Panc1 (cell line): ENCODE measurements at regions not wholly inside any gene's neighbourhood (a gene's known extent, or its start where the extent isn't known, plus 50 kb on each side); places are given as distances from the start of the nearest gene placed in this dataset.

ENCODE experiments used
- ATAC-seq: fragments of 200-7000 bp; cut with Tn5 transposase; 2 replicates; pipeline ENCODE4 v1.9.1; 2020; ENCODE audit warnings: mild to moderate bottlenecking, moderate library complexity
- BruUV-seq: library from RNA; stranded (reverse); fragments of 400-500 nt; replicated peaks from 2 replicates; lab custom pipeline; 2021; lab: Mats Ljungman, UMichigan
- CTCF ChIA-PET: fragments of 300-600 bp; sonication (Branson Sonifier 250); formaldehyde crosslinking; loops from one replicate; lab custom pipeline; 2022; ENCODE audit warnings: antibody characterized with exemption; lab: Charles Lee
- POLR2A ChIA-PET: fragments of 300-600 bp; sonication (Branson Sonifier 250); formaldehyde crosslinking; loops from one replicate; lab custom pipeline; 2022; ENCODE audit warnings: antibody characterized with exemption; lab: Charles Lee
- DNase-seq: peaks from one replicate; pipeline ENCODE4 v3.0.0-alpha.2; 2010; ENCODE audit warnings: low read depth, low spot score
- H3K27ac ChIP-seq: 2 replicates; pipeline ENCODE4 v1.5.1; 2011; ENCODE audit warnings: mild to moderate bottlenecking, low read length, inconsistent platforms
- H3K27me3 ChIP-seq: fragments of 200-500 bp; sonication (Bioruptor generic); 2 replicates; pipeline ENCODE4 v1.6.0; 2014; ENCODE audit warnings: low read length, inconsistent platforms; ENCODE audit not compliant: control insufficient read depth, insufficient read depth
- H3K36me3 ChIP-seq: fragments of 200-500 bp; sonication (Bioruptor generic); 2 replicates; pipeline ENCODE4 v1.5.1; 2014; ENCODE audit warnings: inconsistent platforms, mild to moderate bottlenecking, low read length, moderate library complexity; ENCODE audit not compliant: control insufficient read depth, insufficient read depth
- H3K4me1 ChIP-seq: 2 replicates; pipeline ENCODE4 v1.5.1; 2011; ENCODE audit warnings: inconsistent platforms, mild to moderate bottlenecking, low read length, moderate library complexity; ENCODE audit not compliant: control insufficient read depth, insufficient read depth
- H3K4me3 ChIP-seq, 2 experiments: 2 replicates each; pipeline ENCODE4 v1.5.1; 2011 to 2012; ENCODE audit warnings: low read depth in 2 of 2, low read length in 2 of 2, mild to moderate bottlenecking in 2 of 2, inconsistent platforms in 1 of 2, moderate library complexity in 1 of 2
- H3K9me3 ChIP-seq: fragments of 200-500 bp; sonication (Bioruptor generic); 2 replicates; pipeline ENCODE4 v1.5.1; 2014; ENCODE audit warnings: low read depth, mild to moderate bottlenecking, inconsistent platforms, low read length, moderate library complexity; ENCODE audit not compliant: control insufficient read depth, insufficient read depth
- CTCF ChIP-seq: fragments of 450-650 bp; IDR thresholded peaks from 2 replicates; pipeline ENCODE4 v1.5.1; 2017; ENCODE audit warnings: mild to moderate bottlenecking
- POLR2AphosphoS5 ChIP-seq: IDR thresholded peaks from 2 replicates; pipeline ENCODE4 v1.6.1; 2012; ENCODE audit warnings: mild to moderate bottlenecking, low read depth, low read length, moderate library complexity
- REST ChIP-seq, 2 experiments: IDR thresholded peaks; 2 replicates each; pipeline ENCODE4 v1.6.1; 2011 to 2012; ENCODE audit warnings: low read depth in 2 of 2, control low read depth in 1 of 2, low read length in 1 of 2, mild to moderate bottlenecking in 1 of 2, moderate library complexity in 1 of 2; ENCODE audit not compliant: insufficient read depth in 1 of 2
- SIN3A ChIP-seq: IDR thresholded peaks from 2 replicates; pipeline ENCODE4 v1.6.1; 2012; ENCODE audit warnings: low read depth, mild to moderate bottlenecking, low read length, moderate library complexity, borderline replicate concordance; ENCODE audit not compliant: insufficient read depth
- TCF7L2 ChIP-seq: IDR thresholded peaks from 2 replicates; pipeline ENCODE4 v1.6.1; 2011; ENCODE audit warnings: mild to moderate bottlenecking, low read depth, low read length, inconsistent platforms
- in situ Hi-C: cut with HindIII; loops from 2 replicates; pipeline ENCODE4 v1.10.0; 2016; ENCODE audit warnings: low sequenced_read_pairs, low pct_unique_long_range_greater_than_20kb
- intact Hi-C: fragments of 100-400 bp; cut with micrococcal nuclease; formaldehyde crosslinking; loops from one replicate; pipeline ENCODE4 v1.10.0; 2022; ENCODE audit not compliant: unreplicated experiment

- no peak for DNase-seq
- H3K4me3 ChIP-seq, result no peak overlapping the region
- POLR2A ChIA-PET, result interaction anchor here (0.6 kb wide), 1 partner anchor 218 kb away, joined by 3 read pairs; no protein-coding TSS in a partner anchor
- intact Hi-C loops, result no loop called here
- no peaks in the 10 kb centered on the region for H3K4me1 ChIP-seq
- in situ Hi-C loops, result no loop called here
- no peaks in the 10 kb centered on the region for H3K27me3 ChIP-seq
- no peaks in the 10 kb centered on the region for H3K9me3 ChIP-seq
- no peaks in the 10 kb centered on the region for H3K36me3 ChIP-seq
- H3K27ac ChIP-seq, result no peak overlapping the region
- TF ChIP-seq TCF7L2 (no peak), CTCF (no peak), REST (IDR thresholded peaks at IDR 0.05; ENCODE audit: insufficient read depth in 1 of 2, low read depth in 2 of 2, low read length in 1 of 2) (no peak), SIN3A (no peak), POLR2AphosphoS5 (no peak)
- no TSS peak for BruUV-seq
- CTCF ChIA-PET, result no interaction called here
- no peak for ATAC-seq
These were observed 110.9 kb downstream of the FAM161A start for GRCh38 chr2:61742955-61743354.

- CTCF ChIA-PET, result no interaction called here
- TF ChIP-seq TCF7L2, result no peak
- no peak for TF ChIP-seq POLR2AphosphoS5
- TF ChIP-seq SIN3A, result no peak
- intact Hi-C loops, result no loop called here
- in situ Hi-C loops, result no loop called here
- no TSS peak for BruUV-seq
- Histone ChIP-seq H3K4me1 (no peaks in the 10 kb centered on the region), H3K36me3 (no peaks in the 10 kb centered on the region), H3K9me3 (no peaks in the 10 kb centered on the region), H3K27me3 (no peaks in the 10 kb centered on the region), H3K4me3 (no peak overlapping the region), H3K27ac (no peak overlapping the region)
- no peak for DNase-seq
- no peak for ATAC-seq
- POLR2A ChIA-PET, result no interaction called here
These were observed 116.0 kb downstream of the FAM161A start for GRCh38 chr2:61737841-61738240.

GRCh38 chr2:61736953-61737352 is 116.9 kb downstream of the FAM161A start:
- H3K27ac ChIP-seq, result no peak overlapping the region
- no TSS peak for BruUV-seq
- ChIA-PET CTCF (no interaction called here), POLR2A (no interaction called here)
- no peaks in the 10 kb centered on the region for H3K4me1 ChIP-seq
- ATAC-seq (no peak), DNase-seq (no peak)
- H3K36me3 ChIP-seq, result no peaks in the 10 kb centered on the region
- no peak overlapping the region for H3K4me3 ChIP-seq
- in situ Hi-C loops (no loop called here), intact Hi-C loops (no loop called here)
- H3K27me3 ChIP-seq, result no peaks in the 10 kb centered on the region
- no peak for TF ChIP-seq SIN3A
- no peak for TF ChIP-seq CTCF
- TF ChIP-seq REST (IDR thresholded peaks at IDR 0.05; ENCODE audit: insufficient read depth in 1 of 2, low read depth in 2 of 2, low read length in 1 of 2), result no peak
- H3K9me3 ChIP-seq, result no peaks in the 10 kb centered on the region
